NCI-H1105 (cell line): ENCODE measurements at regions not wholly inside any gene's neighbourhood (a gene's known extent, or its start where the extent isn't known, plus 50 kb on each side); places are given as distances from the start of the nearest gene placed in this dataset.

Experiments
- DNase-seq: peaks from one replicate; lab custom pipeline; 2025; lab: John Stamatoyannopoulos, UW

DNA sequence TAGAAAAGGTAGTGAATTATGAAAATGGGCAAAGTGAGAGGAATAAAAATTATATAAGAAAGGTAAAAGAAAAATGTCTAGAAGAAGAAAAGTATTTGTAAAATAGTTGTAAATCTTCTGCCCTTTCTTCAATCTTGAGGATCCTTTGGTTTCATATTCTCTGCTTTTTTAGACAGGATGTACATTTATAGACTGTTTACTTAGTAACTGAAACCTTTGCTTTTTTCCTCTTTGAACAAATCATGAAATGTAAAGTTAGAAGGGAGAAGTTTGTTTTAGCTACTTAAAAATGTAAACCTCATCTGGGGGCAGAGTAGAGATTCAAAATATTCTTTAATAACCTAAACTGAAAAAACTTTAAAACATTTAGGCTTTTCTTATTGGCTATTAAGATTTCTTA, 150.4 kb upstream of the ITGA4 start:
- DNase-seq = no peak

DNA sequence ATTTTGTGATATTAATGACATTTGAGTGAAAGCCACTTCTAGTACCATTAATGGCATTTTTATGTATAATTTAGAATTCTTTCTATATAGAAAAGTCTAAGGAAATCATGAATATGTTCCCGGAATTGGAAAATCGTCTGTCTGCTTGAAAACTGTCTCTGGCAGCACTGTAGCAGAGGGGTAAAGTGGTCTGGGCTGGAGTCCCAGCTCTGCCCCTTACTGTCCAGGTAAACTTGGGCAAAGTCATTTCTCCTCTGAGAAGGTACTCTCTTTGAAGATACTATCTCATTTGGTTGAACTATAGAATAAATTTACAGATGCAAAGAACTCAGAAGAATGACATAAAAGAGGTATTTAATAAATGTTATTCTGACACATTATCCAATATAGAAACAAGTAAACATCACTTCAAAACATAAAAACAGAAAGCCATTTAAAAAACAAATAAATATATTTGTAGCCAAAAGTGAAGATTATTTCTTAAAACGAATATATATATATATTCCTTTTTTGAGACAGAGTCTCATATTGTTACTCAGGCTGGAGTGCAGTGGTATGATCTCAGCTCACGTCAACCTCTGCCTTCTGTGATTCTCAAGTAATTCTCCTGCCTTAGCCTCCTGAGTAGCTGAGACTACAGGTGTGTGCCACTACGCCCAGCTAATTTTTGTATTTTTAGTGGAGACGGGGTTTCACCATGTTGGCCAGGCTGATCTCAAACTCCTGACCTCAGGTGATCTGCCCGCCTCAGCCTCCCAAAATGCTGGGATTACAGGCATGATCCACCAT, 149.8 kb upstream of the ITGA4 start:
- DNase-seq = no peak

DNA sequence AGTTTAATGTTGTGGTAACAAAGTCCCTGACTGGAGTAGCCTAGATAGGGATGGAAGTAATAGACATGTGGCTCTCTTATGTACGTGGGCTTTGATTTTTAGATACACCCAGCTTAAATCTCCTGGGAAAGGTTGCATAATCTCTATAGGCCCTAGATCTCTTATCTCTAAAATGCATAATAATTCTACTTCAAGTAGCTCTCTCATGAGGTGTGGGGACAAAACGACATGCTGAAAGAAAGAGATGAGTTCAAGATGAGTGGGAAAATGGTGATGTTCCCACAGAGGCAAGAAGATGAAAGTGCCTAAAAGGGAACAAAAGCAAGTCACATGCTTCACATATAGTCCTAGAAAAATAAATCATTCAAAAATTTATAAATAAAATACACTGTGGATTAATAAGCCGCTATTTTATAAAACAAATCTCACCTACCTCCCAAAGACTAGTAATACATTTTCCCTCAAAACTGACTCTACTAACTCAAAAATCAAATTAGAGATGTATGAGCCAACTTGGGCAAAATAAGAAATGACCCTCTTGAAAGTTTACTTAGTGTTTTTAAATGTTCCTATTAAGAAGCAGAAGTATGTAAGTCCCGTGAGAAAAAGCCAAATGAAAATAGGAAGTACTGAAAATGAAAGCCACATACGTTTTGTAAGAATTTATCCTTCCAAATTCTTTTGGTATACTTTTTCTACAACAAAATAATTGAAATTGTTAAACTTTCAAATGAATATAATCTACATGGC, 148.2 kb upstream of the ITGA4 start:
- DNase-seq = no peak

DNA sequence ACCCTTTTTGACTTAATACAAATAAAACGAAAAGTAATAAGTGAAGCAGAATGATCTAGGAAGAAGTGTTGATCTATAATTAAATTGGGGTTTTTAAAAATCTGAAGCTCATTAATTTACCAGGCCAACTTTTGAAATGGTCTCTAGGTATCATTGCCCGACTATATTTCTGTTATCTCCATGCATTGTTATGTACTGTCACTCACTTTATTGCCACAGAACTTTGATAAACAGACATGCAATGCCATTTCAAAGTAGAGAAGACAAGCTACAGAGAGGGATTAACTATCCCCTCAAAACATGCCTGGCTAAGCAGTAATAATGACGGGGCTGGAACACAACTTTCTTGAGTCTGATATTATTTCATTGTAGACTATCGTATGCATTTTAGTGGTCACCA, 147.6 kb upstream of the ITGA4 start:
- DNase-seq = no peak

DNA sequence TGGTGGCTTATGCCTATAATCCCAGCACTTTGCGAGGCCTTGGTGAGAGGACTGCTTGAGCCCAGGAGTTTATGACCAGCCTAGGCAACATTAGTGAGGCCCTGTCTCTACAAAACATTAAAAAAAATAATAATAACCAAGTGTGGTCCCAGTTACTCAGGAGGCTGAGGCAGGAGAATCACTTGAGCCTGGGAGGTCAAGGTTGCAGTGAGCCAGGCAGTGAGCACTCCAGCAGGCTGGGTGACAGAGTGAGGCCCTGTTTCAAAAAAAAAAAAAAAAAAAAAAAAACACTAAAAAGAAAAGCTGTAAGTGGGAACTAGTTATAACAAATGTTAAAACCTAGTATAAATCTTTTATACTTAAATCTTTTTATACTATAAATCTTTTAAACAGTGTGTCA, 146.2 kb upstream of the ITGA4 start:
- DNase-seq = no peak

DNA sequence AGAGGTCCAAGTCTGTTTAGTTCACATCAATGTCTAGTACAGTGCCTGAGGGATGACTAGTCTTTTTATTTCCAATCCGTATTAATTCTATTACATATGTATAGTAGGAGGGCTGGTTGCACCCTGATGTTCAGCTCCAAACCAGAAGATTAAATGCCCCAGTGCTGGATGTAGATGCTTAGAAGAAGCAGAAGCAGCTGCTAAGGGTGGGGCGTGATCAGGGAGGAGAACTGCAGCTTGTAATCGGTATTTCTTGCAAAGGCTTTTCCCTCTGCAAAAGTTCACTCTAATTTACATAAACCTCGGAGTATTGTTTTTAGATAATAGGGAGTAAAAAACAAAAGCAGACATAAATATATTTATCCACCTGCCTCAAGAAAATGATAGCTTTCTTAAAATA, 145.3 kb upstream of the ITGA4 start:
- no peak for DNase-seq

DNA sequence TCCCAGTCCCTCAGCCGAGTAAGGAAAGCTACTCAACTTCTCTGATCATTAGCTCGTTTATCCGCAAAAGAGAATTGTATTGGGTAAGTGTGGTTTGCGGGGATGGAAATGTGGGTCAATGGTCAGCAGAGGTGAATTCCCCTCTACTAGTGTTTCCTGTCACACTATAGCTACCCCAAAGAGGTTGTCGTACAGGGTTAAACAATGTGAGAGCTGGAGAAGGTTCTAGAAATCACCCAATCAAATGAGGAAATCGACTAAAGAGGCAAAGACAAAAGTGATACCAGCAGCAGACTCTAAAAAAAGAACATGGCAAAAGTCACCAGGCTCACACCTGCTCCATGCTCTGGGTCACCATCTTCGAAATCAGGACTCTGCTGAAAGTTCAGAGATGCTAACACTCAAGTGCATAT, 144.7 kb upstream of the ITGA4 start:
- DNase-seq = no peak

DNA sequence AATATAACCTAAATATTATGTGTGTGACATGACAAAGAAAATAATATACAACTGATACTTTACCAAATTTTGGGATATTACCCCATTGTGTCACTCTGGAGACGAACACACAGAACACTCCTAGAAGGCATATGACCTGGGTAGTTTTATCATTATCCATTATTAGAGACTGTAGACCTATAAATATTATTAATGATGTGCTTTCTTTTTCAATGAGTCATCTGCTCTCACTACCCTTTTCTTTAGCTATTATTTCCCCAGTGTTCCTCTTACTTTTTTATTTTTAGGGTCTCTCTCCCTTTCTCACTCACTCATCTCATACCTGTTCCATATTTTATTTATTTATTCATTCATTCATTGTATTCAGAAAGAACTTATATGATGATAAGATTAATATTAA, 143.3 kb upstream of the ITGA4 start:
- DNase-seq = no peak

DNA sequence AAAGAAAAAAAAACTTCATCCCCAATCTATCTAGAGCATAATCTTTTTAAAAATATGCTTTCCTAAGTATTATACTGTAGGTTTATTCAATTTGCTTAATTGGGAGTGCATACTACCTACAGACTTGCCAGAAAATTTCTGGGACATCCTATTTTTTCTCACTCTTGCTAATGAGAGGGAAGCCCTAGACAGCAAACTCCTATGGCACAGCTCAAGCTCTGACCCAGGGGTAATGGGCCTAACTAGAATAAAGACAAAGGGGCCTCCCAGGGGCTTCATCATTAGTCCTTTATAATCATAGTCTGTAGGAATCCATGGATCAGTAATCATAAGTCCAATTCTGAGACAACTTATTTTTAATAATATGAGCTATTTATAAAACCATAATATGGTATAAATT, 142.6 kb upstream of the ITGA4 start:
- no peak for DNase-seq

DNA sequence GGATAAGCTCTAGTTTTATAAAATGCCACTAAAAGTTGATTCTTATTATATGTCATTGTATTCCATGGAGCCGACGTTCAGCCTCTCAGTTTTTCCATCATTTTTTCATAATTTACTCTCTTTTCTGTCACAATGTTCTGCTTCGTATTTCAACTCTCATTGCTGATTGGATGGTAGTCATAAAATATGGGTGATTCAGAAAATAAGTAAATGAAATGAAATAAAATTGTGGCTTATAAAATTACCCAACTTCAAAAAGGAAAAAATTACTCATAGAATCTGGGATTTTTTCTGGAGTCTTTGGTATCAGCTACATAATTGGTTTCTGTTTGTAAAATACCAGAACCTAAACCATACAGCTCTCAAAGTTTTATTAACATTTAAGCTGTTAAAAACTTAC, 139.7 kb upstream of the ITGA4 start:
- no peak for DNase-seq

DNA sequence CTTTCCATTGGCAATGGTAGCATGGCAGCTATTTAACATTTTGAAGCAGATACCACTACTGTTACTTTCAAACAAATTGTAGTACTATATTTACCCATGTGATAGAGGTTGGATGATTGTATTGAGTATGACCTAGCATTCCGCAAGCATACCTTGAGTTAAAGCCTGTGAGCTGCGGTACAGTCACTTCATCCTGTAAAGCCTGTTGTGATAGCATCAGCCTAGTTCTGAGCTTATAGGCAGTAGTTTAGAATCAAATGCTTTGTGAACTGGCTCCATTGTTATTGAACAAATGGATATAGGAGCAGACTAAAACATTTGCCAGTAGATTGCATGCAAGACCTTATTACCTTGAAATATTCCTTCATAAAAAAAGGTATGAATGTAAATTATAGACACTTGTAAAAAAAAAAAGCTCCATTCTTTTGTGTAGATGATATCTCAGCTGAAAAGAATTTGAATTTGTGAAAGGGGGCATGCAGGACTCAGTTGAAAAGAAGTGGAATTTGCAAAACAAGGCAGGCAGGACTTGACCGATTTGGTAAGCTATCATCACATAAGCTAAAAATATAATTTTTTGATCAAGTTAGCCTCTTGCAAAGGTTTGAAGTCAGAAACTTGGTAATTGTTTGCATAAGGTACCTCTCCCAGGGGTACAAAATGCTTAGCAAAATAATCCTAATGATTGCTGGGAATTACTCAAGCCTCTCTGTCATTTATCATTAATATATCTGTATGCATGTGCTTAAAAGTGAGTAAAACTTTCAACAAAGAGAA, 138.5 kb upstream of the ITGA4 start:
- no peak for DNase-seq

DNA sequence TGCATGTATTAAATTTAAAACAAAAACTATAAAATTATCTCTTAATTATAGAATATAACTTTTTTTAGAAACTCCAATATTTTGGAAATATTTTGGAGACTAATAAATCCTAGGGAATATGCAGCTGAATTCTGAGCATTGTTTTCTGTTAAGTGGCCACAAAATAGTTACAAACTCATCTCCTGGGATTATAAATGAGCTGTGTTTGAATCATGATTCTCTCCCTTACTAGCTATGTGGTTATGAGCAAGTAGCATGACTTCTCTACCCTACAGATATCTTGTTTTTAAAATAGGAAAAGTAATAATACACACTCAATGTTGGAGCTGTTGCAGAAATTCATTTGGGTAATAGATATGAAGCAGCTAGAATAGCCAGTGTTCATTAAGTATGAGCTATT, 137.9 kb upstream of the ITGA4 start:
- no peak for DNase-seq

DNA sequence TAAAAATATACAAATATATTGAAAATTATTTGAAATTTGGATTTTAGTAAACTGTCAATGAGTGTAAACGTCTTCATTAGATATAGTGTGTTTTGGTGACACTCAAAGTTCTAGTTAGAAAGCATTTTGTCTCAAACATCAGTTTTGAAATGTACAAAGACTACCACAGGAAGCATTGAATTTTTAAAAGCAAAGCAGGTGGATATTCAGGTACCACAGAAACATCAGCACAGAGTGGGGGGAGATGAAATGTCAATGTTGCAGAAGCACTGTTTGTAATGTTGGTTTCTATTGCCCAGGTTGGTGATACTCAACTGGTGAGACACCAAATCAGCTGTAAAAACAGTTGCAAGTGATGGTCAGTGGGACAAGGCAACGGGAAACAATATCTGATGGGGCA, 136.5 kb upstream of the ITGA4 start:
- no peak for DNase-seq

DNA sequence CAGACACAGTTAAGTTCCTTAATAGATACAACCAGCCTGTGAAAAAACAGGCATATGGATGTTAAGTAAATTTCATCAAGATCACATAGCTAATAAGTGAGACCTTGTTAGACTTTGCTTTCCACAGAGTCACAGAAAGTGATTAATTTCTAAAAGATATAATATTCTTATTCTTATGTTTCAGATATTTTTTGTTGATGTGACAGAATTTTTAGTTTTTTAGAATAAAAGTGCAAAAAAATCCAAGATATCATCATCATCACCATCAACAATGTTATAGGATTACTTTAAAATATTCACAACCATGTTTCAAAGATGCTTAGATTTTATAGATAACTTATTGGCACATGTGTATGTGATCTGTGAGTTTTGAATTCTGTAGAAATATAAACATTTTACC, 132.3 kb upstream of the ITGA4 start:
- DNase-seq = no peak

DNA sequence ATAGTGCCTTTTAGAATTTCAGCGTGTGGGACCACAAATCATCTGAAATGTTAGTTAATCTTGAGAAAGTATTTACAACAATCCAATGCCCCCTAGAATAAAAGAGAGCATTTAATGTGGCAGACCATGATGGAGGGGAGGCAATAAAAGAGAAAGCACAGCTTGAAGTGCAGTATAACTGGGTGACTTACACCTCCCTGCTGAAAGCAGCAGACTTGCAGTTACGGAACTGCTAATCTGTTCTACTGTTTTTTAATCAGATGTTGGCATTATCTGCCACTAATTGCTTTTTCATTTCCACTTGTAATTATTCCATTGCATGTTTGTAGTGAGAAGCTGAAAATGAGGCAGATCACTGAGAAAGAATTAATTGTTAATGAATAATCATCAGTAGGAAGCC, 130.5 kb upstream of the ITGA4 start:
- no peak for DNase-seq

DNA sequence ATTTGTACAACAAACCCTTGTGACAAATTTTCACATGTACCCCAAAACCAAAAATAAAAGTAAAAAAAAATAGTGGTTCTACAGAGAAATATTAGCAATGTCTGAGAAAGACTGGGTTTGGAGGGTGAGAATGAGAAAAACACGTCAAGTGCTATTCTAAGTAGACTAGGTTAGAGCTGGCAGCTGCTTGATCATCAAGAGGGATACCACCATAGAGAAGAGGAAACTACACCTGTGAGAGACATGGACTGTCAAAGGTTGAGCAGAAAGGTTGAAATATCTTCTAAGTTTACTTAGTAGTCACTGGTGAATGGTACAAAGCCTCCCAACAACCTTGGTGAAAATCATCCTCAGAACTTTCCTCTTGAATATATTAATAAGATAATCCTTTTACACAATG, 126.9 kb upstream of the ITGA4 start:
- no peak for DNase-seq

DNA sequence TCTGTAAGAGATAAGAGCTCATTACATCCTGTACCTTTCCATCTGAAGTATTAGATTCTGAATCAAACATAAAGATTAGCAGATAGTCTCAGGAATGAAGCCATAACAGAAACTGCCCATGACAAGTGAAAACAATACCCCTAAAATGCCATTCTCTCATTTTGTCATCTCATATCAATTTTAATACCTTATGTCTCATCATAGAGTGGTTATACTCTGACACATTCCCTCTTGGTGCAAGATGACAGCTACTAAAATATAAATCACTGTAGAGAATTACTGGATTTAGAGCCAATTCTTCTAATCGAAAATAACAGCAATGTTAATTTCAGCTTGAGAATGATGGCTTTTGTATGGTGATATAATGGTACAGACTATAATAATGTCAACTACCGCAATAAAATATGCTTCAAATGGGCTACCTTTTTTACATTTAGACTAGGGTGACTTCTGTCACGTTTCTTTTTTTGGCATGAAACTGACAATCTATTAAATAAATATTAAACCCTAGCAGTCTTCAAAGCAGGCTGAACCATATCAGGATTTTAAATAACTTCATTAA, 125.1 kb upstream of the ITGA4 start:
- no peak for DNase-seq

DNA sequence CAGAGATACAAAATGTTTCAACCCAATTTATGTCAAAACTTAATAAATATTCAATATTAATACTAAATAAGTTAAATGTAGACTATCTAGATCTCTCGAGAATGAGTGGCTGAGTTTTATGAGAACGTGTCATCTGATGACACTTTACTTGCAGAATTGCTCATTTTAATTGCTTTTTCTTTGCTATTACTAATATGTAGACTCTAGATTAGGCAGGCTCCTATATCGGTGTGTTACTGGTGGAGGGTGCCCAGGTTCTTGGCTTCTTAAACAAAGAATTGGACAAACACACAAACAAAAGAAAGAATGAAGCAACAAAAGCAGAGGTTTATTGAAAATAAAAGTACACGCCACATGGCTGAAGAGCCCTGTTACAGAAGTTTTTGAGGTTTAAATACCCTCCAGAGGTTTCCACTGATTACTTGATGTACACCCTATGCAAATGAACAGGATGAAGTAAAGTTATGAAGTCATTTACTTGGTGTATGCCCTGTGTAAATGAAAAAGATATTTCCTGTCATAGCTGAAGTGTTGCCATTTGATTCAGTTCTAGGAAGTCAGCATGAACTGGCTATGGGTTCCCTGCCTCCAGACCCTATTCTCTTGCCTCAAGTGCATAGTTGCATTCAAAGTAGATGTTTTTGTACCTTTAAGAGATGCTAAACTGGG, 122.9 kb upstream of the ITGA4 start:
- no peak for DNase-seq

DNA sequence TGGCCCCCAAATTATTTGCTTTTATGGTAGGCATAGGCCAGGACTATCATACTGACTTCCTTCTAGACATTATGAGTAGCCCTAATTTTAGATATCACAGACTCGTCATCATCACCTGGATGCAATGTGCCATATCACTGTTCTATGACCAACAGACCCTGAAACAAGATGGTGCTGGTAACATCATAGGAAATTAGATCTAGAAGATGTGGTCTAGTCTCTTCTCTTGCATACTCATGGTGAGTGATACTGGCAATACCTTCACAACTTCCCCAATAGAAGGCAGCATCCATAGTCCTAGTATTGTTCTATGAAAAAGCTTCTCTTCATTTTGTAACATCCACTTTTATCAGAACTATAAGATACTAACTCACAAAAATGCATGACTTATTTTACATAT, 116.3 kb upstream of the ITGA4 start:
- DNase-seq = no peak

DNA sequence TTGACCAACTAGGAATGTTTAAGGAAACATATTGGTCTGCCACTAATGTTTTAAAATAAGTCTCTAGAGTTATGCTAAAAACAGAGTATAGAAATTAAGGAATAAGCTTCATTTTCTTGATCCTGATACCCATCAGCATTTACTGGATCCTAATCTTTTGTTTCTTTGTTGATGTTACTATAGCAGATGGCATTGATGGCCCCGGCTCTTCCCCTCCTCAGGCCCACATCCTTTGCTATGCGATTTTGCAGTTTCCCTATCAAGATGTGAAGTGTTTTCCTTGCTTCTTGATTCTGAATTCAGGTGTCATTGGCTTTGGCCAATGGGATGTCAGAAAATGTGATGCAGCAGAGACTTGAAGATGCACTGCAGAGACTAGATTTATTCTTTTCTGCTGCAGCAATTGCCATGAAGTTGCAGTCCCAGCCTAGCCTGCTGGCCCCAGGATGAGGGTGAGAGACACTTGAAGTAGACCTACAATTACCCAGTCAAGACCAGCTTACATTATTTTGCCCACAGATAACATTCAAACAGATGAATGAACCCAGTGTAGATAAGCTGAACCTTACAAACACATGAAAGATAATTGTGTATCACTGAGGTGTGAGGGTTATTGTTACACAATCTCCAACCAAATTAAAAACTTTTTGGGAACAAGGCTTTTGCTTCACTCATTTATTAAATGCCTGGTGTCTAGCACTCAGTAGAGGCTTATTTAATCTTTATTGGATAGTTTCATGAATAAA, 115.2 kb upstream of the ITGA4 start:
- no peak for DNase-seq

DNA sequence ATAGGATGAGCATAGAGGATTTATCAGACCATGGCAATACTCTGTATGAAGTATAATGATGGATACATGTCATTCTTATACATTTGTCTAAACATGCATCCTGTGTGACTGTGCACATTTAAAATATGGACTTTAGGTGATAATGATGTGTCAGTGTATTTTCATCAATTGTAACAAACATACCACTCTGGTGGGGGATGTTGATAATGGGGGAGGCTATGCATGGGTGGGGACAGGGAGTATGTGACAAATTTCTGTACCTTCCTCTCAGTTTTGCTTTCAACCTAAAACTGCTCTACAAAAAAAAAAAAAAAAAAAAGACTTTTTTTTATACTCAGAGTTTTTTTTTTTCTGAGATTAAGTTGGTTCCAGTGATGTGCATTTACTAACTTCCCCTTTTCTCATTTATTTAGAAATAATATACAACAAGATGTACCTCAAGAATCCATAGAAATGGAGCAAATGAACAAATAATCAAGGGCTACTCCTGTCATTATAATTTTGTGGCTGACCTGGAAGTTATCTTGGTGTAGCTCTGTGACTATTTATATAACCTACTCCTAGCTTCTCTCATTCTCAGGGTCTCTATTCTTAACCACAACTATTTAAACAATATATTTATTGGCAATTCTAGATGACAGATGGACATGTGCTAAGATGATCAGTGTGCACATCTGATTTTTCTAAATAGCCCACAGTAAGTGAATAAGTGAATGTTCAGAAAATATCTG, 108.9 kb upstream of the ITGA4 start:
- no peak for DNase-seq
